ENCODE measurements at regions not wholly inside any gene's neighbourhood (a gene's known extent, or its start where the extent isn't known, plus 50 kb on each side); places are given as distances from the start of the nearest gene placed in this dataset.

GRCh38 chr16:88300463-88300835 lies 82.3 kb upstream of the ZNF469 start:
- TF ChIP-seq CTCF (IDR thresholded peaks at IDR 0.05; ENCODE audit: borderline replicate concordance, extremely low read depth, low read length, poor library complexity, severe bottlenecking) (no peak), EZH2 (IDR thresholded peaks at IDR 0.05; ENCODE audit: borderline replicate concordance, low read depth, low read length, severe bottlenecking) (no peak)
